Endodermal cell (in vitro differentiated cells): ENCODE measurements at regions not wholly inside any gene's neighbourhood (a gene's known extent, or its start where the extent isn't known, plus 50 kb on each side); places are given as distances from the start of the nearest gene placed in this dataset.

Experiments used
- DNase-seq: peaks from one replicate; pipeline ENCODE4 v3.0.0-alpha.2; 2017
- H3K27ac ChIP-seq: 2 replicates; pipeline ENCODE4 v1.5.1; 2013; ENCODE audit warnings: mild to moderate bottlenecking, low read depth, low read length, moderate library complexity
- H3K27me3 ChIP-seq: 2 replicates; pipeline ENCODE4 v1.6.1; 2013; ENCODE audit warnings: mild to moderate bottlenecking, low read length, moderate library complexity; ENCODE audit not compliant: insufficient read depth, control insufficient read depth, poor library complexity, severe bottlenecking
- H3K36me3 ChIP-seq: 2 replicates; pipeline ENCODE4 v1.7.0; 2013; ENCODE audit warnings: mild to moderate bottlenecking, low read length, moderate library complexity; ENCODE audit not compliant: control insufficient read depth, insufficient read depth
- H3K4me1 ChIP-seq: one replicate; pipeline ENCODE4 v1.7.0; 2013; ENCODE audit warnings: low read length; ENCODE audit not compliant: control insufficient read depth, insufficient read depth
- H3K4me3 ChIP-seq: 2 replicates; pipeline ENCODE4 v1.5.1; 2013; ENCODE audit warnings: mild to moderate bottlenecking, low read length, moderate library complexity
- H3K9ac ChIP-seq: 2 replicates; pipeline ENCODE4 v1.6.1; 2013; ENCODE audit warnings: mild to moderate bottlenecking, low read length, moderate library complexity; ENCODE audit not compliant: poor library complexity, severe bottlenecking; ENCODE audit errors: extremely low read depth
- H3K9me3 ChIP-seq: 2 replicates; pipeline ENCODE4 v1.6.1; 2013; ENCODE audit warnings: mild to moderate bottlenecking, low read length, moderate library complexity; ENCODE audit not compliant: control insufficient read depth
- H3K27ac Mint-ChIP-seq: 2 replicates; pipeline ENCODE4 v1.8.0; 2020; ENCODE audit warnings: mixed read lengths
- H3K27me3 Mint-ChIP-seq: 2 replicates; pipeline ENCODE4 v1.8.0; 2021; ENCODE audit warnings: mild to moderate bottlenecking, mixed read lengths; ENCODE audit not compliant: insufficient read depth
- H3K36me3 Mint-ChIP-seq: 2 replicates; pipeline ENCODE4 v1.8.0; 2020; ENCODE audit warnings: low read depth, mixed read lengths
- H3K4me1 Mint-ChIP-seq: 2 replicates; pipeline ENCODE4 v1.8.0; 2020; ENCODE audit warnings: mixed read lengths
- H3K4me3 Mint-ChIP-seq: 2 replicates; pipeline ENCODE4 v1.8.0; 2020; ENCODE audit warnings: mild to moderate bottlenecking, moderate library complexity, mixed read lengths
- H3K9me3 Mint-ChIP-seq: 2 replicates; pipeline ENCODE4 v1.8.0; 2020; ENCODE audit warnings: mild to moderate bottlenecking, mixed read lengths
- CTCF ChIP-seq: fragments of 200-600 bp; sonication (generic); conservative IDR thresholded peaks from 2 replicates; pipeline ENCODE4 v1.5.0; 2021; ENCODE audit warnings: antibody characterized with exemption, mild to moderate bottlenecking
- WGBS, 2 experiments: methylation state at CpG; one replicate each; pipeline versions ENCODE4 v1.1.5 to v1.1.7; 2013; ENCODE audit warnings: missing lambda C conversion rate in 2 of 2, mixed read lengths in 1 of 2; ENCODE audit not compliant: insufficient coverage in 1 of 2, insufficient read length in 1 of 2; 5-methylcytosine and 5-hydroxymethylcytosine counted together

- H3K36me3 ChIP-seq, result no peaks in the 10 kb centered on the region
- Mint-ChIP-seq H3K27ac (no peak overlapping the region), H3K4me3 (no peak overlapping the region), H3K36me3 (no peaks in the 10 kb centered on the region), H3K27me3 (no peaks in the 10 kb centered on the region), H3K4me1 (peaks cover 32% of the 10 kb centered on the region), H3K9me3 (no peaks in the 10 kb centered on the region)
- no peak for TF ChIP-seq CTCF
- H3K27me3 ChIP-seq, result no peaks in the 10 kb centered on the region
- no peak overlapping the region for H3K27ac ChIP-seq
- no peaks in the 10 kb centered on the region for H3K9me3 ChIP-seq
- no peak overlapping the region for H3K4me3 ChIP-seq
- peaks cover 7% of the 10 kb centered on the region for H3K4me1 ChIP-seq
- 90 to 100% methylated on average over 1 to 4 of the region's 4 CpGs for WGBS, 2 experiments
- H3K9ac ChIP-seq, result no peak overlapping the region
- no peak for DNase-seq
Observed at GRCh38 chr4:157992948-157993839, 179.6 kb downstream of the GASK1B start.

- no peak overlapping the region for H3K9ac ChIP-seq
- no peaks in the 10 kb centered on the region for H3K36me3 ChIP-seq
- Mint-ChIP-seq H3K9me3 (no peaks in the 10 kb centered on the region), H3K27me3 (no peaks in the 10 kb centered on the region), H3K4me1 (peaks cover 28% of the 10 kb centered on the region), H3K4me3 (no peak overlapping the region), H3K36me3 (no peaks in the 10 kb centered on the region), H3K27ac (no peak overlapping the region)
- H3K4me1 ChIP-seq, result peaks cover 6% of the 10 kb centered on the region
- no peak overlapping the region for H3K27ac ChIP-seq
- H3K27me3 ChIP-seq, result no peaks in the 10 kb centered on the region
- no peak overlapping the region for H3K4me3 ChIP-seq
- no peak for DNase-seq
- no peaks in the 10 kb centered on the region for H3K9me3 ChIP-seq
- WGBS, 2 experiments, result 10 to 47% methylated on average over 2 to 6 of the region's 6 CpGs
- TF ChIP-seq CTCF, result peak; percentile 88
Observed at GRCh38 chr4:157992038-157992705, 180.7 kb downstream of the GASK1B start.

- Mint-ChIP-seq H3K4me1 (peaks cover 13% of the 10 kb centered on the region), H3K27me3 (no peaks in the 10 kb centered on the region), H3K4me3 (no peak overlapping the region), H3K27ac (no peak overlapping the region), H3K9me3 (no peaks in the 10 kb centered on the region), H3K36me3 (no peaks in the 10 kb centered on the region)
- H3K4me1 ChIP-seq, result peaks cover 2% of the 10 kb centered on the region
- no peak for TF ChIP-seq CTCF
- no peak for DNase-seq
- 97% methylated on average over 2 of the region's 2 CpGs; no CpG with 5 or more reads in 1 of the 2 experiments for WGBS, 2 experiments
- no peaks in the 10 kb centered on the region for H3K36me3 ChIP-seq
- H3K9ac ChIP-seq, result no peak overlapping the region
- H3K27ac ChIP-seq, result no peak overlapping the region
- H3K4me3 ChIP-seq, result no peak overlapping the region
- no peaks in the 10 kb centered on the region for H3K27me3 ChIP-seq
- H3K9me3 ChIP-seq, result no peaks in the 10 kb centered on the region
Observed at GRCh38 chr4:157988641-157989040, 184.2 kb downstream of the GASK1B start.
